SK-N-SH (cell line): ENCODE measurements at regions not wholly inside any gene's neighbourhood (a gene's known extent, or its start where the extent isn't known, plus 50 kb on each side); places are given as distances from the start of the nearest gene placed in this dataset.
"Not testable (repeated sequence)": the region's sequence is repeated elsewhere in the genome, so short reads cannot be mapped to it uniquely, and the experiment has no call there.

ENCODE experiments used
- CTCF ChIA-PET: fragments of 300-600, 350-600 bp; formaldehyde crosslinking; extraction: SDS; loops from one replicate; lab custom pipeline; 2021; lab: Yijun Ruan, JAX
- POLR2A ChIA-PET: fragments of 350-600 bp; sonication (Branson Sonifier 250); formaldehyde crosslinking; extraction: SDS; loops from one replicate; lab custom pipeline; 2020; ENCODE audit warnings: antibody characterized with exemption, inconsistent platforms; lab: Yijun Ruan, JAX
- DNase-seq: peaks from one replicate; pipeline ENCODE4 v3.0.0; 2012
- H2AFZ ChIP-seq: fragments of 200-600 bp; sonication (generic); 2 replicates; pipeline ENCODE4 v1.8.1; 2016; ENCODE audit warnings: antibody characterized with exemption, mild to moderate bottlenecking, low read depth
- H3F3A ChIP-seq: fragments of 200-600 bp; sonication (generic); replicated peaks from 2 replicates; pipeline ENCODE3; 2016; ENCODE audit warnings: antibody characterized with exemption, mild to moderate bottlenecking; ENCODE audit not compliant: insufficient read depth
- H3K27ac ChIP-seq, 2 experiments: fragments of 200-500 bp in 1 of 2; fragments of 200-600 bp in 1 of 2; sonication (Bioruptor generic) in 1 of 2; sonication (generic), shearing (Covaris generic) in 1 of 2; 2 replicates each; pipeline versions ENCODE4 v1.5.1 to v1.6.1; 2014 to 2016; ENCODE audit warnings: low read depth in 2 of 2, inconsistent platforms in 1 of 2, low read length in 1 of 2, mild to moderate bottlenecking in 1 of 2, mixed read lengths in 1 of 2
- H3K27me3 ChIP-seq: fragments of 200-600 bp; sonication (generic), shearing (Covaris generic); 2 replicates; pipeline ENCODE4 v1.6.1; 2016; ENCODE audit warnings: mixed run types; ENCODE audit not compliant: insufficient read depth
- H3K36me3 ChIP-seq, 2 experiments: fragments of 200-500 bp in 1 of 2; fragments of 200-600 bp in 1 of 2; sonication (Bioruptor generic) in 1 of 2; sonication (generic) in 1 of 2; replicated peaks in 1 of 2; 2 replicates each; pipeline versions ENCODE3 to v1.5.1; 2014 to 2016; ENCODE audit warnings: low read length in 1 of 2, mild to moderate bottlenecking in 1 of 2; ENCODE audit not compliant: insufficient read depth in 2 of 2, control insufficient read depth in 1 of 2
- H3K4me1 ChIP-seq, 2 experiments: fragments of 200-500 bp in 1 of 2; fragments of 200-600 bp in 1 of 2; sonication (Bioruptor generic) in 1 of 2; sonication (generic), shearing (Covaris generic) in 1 of 2; 2 replicates each; pipeline versions ENCODE4 v1.5.1 to v1.6.1; 2014 to 2016; ENCODE audit warnings: low read depth in 1 of 2, low read length in 1 of 2, mixed run types in 1 of 2; ENCODE audit not compliant: insufficient read depth in 2 of 2, control insufficient read depth in 1 of 2
- H3K4me2 ChIP-seq: fragments of 200-600 bp; sonication (generic), shearing (Covaris generic); 2 replicates; pipeline ENCODE4 v1.6.1; 2017; ENCODE audit warnings: mixed run types
- H3K4me3 ChIP-seq, 2 experiments: fragments of 200-500 bp in 1 of 2; fragments of 200-600 bp in 1 of 2; sonication (Bioruptor generic) in 1 of 2; sonication (generic), shearing (Covaris generic) in 1 of 2; 2 replicates each; pipeline versions ENCODE4 v1.5.1 to v1.8.1; 2014 to 2016; ENCODE audit warnings: low read depth in 2 of 2, inconsistent platforms in 1 of 2, low read length in 1 of 2, mild to moderate bottlenecking in 1 of 2, mixed read lengths in 1 of 2, moderate library complexity in 1 of 2
- H3K79me2 ChIP-seq: fragments of 200-600 bp; sonication (generic); 2 replicates; pipeline ENCODE4 v1.8.1; 2017; ENCODE audit warnings: mild to moderate bottlenecking; ENCODE audit not compliant: insufficient read depth
- H3K9ac ChIP-seq: fragments of 200-600 bp; sonication (generic); 2 replicates; pipeline ENCODE4 v1.6.1; 2017; ENCODE audit warnings: mixed run types
- H3K9me2 ChIP-seq: fragments of 200-600 bp; sonication (generic); 2 replicates; pipeline ENCODE4 v1.6.1; 2017; ENCODE audit warnings: mixed run types
- H3K9me3 ChIP-seq: fragments of 200-600 bp; sonication (generic); 2 replicates; pipeline ENCODE4 v1.6.1; 2017; ENCODE audit warnings: mixed run types, mild to moderate bottlenecking, moderate library complexity
- H4K20me1 ChIP-seq: fragments of 200-600 bp; sonication (generic); 2 replicates; pipeline ENCODE4 v1.6.1; 2017; ENCODE audit warnings: mild to moderate bottlenecking, mixed run types; ENCODE audit not compliant: insufficient read depth
- CHD2 ChIP-seq: fragments of 150-350 bp; IDR thresholded peaks from 2 replicates; pipeline ENCODE4 v1.6.1; 2018; ENCODE audit warnings: low read length; ENCODE audit not compliant: partially characterized antibody
- ELF1 ChIP-seq: IDR thresholded peaks from 2 replicates; pipeline ENCODE4 v1.4.0; 2012
- EZH2phosphoT487 ChIP-seq: fragments of 200-600 bp; sonication (generic); IDR thresholded peaks from 2 replicates; pipeline ENCODE4 v1.6.1; 2017; ENCODE audit warnings: low read depth, mixed run types, mild to moderate bottlenecking, antibody characterized with exemption, moderate library complexity, borderline replicate concordance
- FOSL2 ChIP-seq: IDR thresholded peaks from 2 replicates; pipeline ENCODE4 v1.4.0; 2012; ENCODE audit warnings: low read depth, mild to moderate bottlenecking, moderate library complexity, borderline replicate concordance
- FOXJ3 ChIP-seq: sonication (generic); formaldehyde crosslinking; IDR thresholded peaks from 2 replicates; pipeline ENCODE4 v1.5.1; 2020; ENCODE audit warnings: mild to moderate bottlenecking, missing genetic modification reagents
- GABPA ChIP-seq: IDR thresholded peaks from 2 replicates; pipeline ENCODE4 v1.4.0; 2012; ENCODE audit warnings: low read depth, mild to moderate bottlenecking
- GATA2 ChIP-seq: sonication (generic); formaldehyde crosslinking; IDR thresholded peaks from 2 replicates; pipeline ENCODE4 v1.5.0; 2020; ENCODE audit warnings: mild to moderate bottlenecking, missing genetic modification reagents
- JUND ChIP-seq: IDR thresholded peaks from 2 replicates; pipeline ENCODE4 v1.4.0; 2012
- MXI1 ChIP-seq: IDR thresholded peaks from 2 replicates; pipeline ENCODE4 v1.6.1; 2012; ENCODE audit warnings: mild to moderate bottlenecking, low read depth, low read length, improper control_type of control experiment
- NRF1 ChIP-seq: IDR thresholded peaks from 2 replicates; pipeline ENCODE4 v1.6.1; 2012; ENCODE audit warnings: low read depth, mild to moderate bottlenecking, low read length
- POLR2AphosphoS5 ChIP-seq: IDR thresholded peaks from 2 replicates; pipeline ENCODE4 v1.6.1; 2012; ENCODE audit warnings: low read depth, low read length
- RAD21 ChIP-seq: IDR thresholded peaks from 2 replicates; pipeline ENCODE4 v1.6.1; 2012; ENCODE audit warnings: mild to moderate bottlenecking, low read length
- SIN3A ChIP-seq: IDR thresholded peaks from 2 replicates; pipeline ENCODE4 v1.6.1; 2012; ENCODE audit warnings: low read depth, mild to moderate bottlenecking, low read length, moderate library complexity, borderline replicate concordance
- SMC3 ChIP-seq: IDR thresholded peaks from 2 replicates; pipeline ENCODE4 v1.6.1; 2012; ENCODE audit warnings: low read depth, low read length, improper control_type of control experiment
- TCF12 ChIP-seq: IDR thresholded peaks from 2 replicates; pipeline ENCODE4 v1.4.0; 2012
- YY1 ChIP-seq: IDR thresholded peaks from 2 replicates; pipeline ENCODE4 v1.4.0; 2012; ENCODE audit warnings: low read depth, mild to moderate bottlenecking
- WGBS: methylation state at CpG from one replicate; pipeline ENCODE4 v1.1.6; 2017; ENCODE audit warnings: low lambda C conversion rate; 5-methylcytosine and 5-hydroxymethylcytosine counted together
- TF ChIP-seq, protein P1 (sequence below): fragments of 150-350 bp; IDR thresholded peaks from 2 replicates; pipeline ENCODE4 v1.6.1; 2016; ENCODE audit warnings: mild to moderate bottlenecking, low read depth, low read length
- TF ChIP-seq, protein P2 (sequence below): IDR thresholded peaks from 2 replicates; pipeline ENCODE4 v1.4.0; 2012; ENCODE audit warnings: low read depth, borderline replicate concordance
- TF ChIP-seq, protein P3 (sequence below): IDR thresholded peaks from 2 replicates; pipeline ENCODE4 v1.6.1; 2012; ENCODE audit warnings: mild to moderate bottlenecking, low read depth, low read length, moderate library complexity
- TF ChIP-seq, protein P4 (sequence below): IDR thresholded peaks from 2 replicates; pipeline ENCODE4 v1.4.0; 2012; ENCODE audit warnings: low read depth

DNA sequence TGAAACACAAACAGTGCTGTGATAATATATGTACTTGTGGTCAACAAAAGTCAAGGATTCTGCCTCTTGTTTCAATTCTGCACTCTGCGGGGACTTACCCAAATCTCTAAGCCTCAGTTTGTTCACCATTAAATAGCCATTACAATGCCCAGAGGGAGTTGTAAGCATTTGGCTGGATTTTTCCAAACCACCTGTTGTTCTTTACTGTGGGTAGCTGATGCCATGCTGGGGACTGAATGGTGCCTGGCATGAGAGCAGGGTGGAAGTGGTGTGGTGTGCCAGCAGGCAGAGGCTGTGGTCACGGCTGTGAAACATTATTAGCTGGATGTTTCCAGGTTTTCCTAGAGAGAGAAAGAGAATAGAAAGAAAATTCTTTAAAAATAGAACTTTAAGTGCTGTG lies 60.7 kb upstream of the PAK3 start:
- H3K27me3 ChIP-seq = no peaks in the 10 kb centered on the region; the same call in 1 of the 2 replicates
- POLR2A ChIA-PET = no interaction called here
- CTCF ChIA-PET = no interaction called here
- 22% methylated on average over 2 of the region's 2 CpGs for WGBS
- H4K20me1 ChIP-seq = no peaks in the 10 kb centered on the region
- no peaks in the 10 kb centered on the region for H3K9me3 ChIP-seq
- no peaks in the 10 kb centered on the region for H3K4me1 ChIP-seq
- no peak overlapping the region for H2AFZ ChIP-seq
- H3K4me3 ChIP-seq = no peak overlapping the region
- no peaks in the 10 kb centered on the region for H3K9me2 ChIP-seq
- no peak overlapping the region for H3K27ac ChIP-seq
- H3K9ac ChIP-seq = no peak overlapping the region
- no peaks in the 10 kb centered on the region for H3K79me2 ChIP-seq
- no peaks in the 10 kb centered on the region for H3K36me3 ChIP-seq
- TF ChIP-seq EZH2phosphoT487 (no peak), FOXJ3 (CRISPR knock-in tag) (no peak), POLR2AphosphoS5 (no peak)
- TF ChIP-seq, protein P1, sequence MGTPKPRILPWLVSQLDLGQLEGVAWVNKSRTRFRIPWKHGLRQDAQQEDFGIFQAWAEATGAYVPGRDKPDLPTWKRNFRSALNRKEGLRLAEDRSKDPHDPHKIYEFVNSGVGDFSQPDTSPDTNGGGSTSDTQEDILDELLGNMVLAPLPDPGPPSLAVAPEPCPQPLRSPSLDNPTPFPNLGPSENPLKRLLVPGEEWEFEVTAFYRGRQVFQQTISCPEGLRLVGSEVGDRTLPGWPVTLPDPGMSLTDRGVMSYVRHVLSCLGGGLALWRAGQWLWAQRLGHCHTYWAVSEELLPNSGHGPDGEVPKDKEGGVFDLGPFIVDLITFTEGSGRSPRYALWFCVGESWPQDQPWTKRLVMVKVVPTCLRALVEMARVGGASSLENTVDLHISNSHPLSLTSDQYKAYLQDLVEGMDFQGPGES = no peak
- no peaks in the 10 kb centered on the region for H3F3A ChIP-seq
- H3K4me2 ChIP-seq = no peak overlapping the region
- no peak for DNase-seq

DNA sequence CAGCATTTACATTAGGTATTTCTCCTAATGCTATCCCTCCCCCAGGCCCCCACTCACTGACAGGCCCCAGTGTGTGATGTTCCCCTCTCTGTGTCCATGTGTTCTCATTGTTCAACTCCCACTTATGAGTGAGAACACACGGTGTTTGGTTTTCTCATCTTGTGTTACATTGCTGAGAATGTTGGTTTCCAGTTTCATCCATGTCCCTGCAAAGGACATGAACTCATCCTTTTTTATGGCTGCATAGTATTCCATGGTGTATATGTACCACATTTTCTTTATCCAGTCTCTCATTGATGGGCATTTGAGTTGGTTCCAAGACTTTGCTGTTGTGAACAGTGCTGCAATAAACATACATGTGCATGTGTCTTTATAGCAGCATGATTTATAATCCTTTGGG lies 73.0 kb upstream of the PAK3 start:
- H2AFZ ChIP-seq, CTCF ChIA-PET, DNase-seq, H3K4me2 ChIP-seq, H3K9ac ChIP-seq, POLR2A ChIA-PET, H3F3A ChIP-seq, H3K4me1 ChIP-seq, H3K79me2 ChIP-seq, H3K27ac ChIP-seq, H3K4me3 ChIP-seq, H3K36me3 ChIP-seq, H3K27me3 ChIP-seq, H3K9me3 ChIP-seq, H4K20me1 ChIP-seq, H3K9me2 ChIP-seq: not testable (repeated sequence)
- 14% methylated on average over 1 of the region's 1 CpG for WGBS

GRCh38 chrX:111020283-111020682 lies 75.7 kb upstream of the PAK3 start:
- no peaks in the 10 kb centered on the region for H3K4me1 ChIP-seq
- H3K4me3 ChIP-seq = no peak overlapping the region
- no peak overlapping the region for H2AFZ ChIP-seq
- no peak overlapping the region for H3K9ac ChIP-seq
- POLR2A ChIA-PET = no interaction called here
- CTCF ChIA-PET = no interaction called here
- H3K36me3 ChIP-seq = no peaks in the 10 kb centered on the region
- no CpG with 5 or more reads among the region's 1 CpG for WGBS
- H3F3A ChIP-seq = no peaks in the 10 kb centered on the region
- H3K4me2 ChIP-seq = no peak overlapping the region
- H3K9me2 ChIP-seq = no peaks in the 10 kb centered on the region
- DNase-seq = no peak
- no peak overlapping the region for H3K27ac ChIP-seq
- H3K79me2 ChIP-seq = no peaks in the 10 kb centered on the region
- H3K27me3 ChIP-seq = no peaks in the 10 kb centered on the region
- H3K9me3 ChIP-seq = no peaks in the 10 kb centered on the region
- H4K20me1 ChIP-seq = no peaks in the 10 kb centered on the region
- TF ChIP-seq GATA2 (CRISPR knock-in tag) (no peak), FOSL2 (no peak), GABPA (no peak), SIN3A (no peak), POLR2AphosphoS5 (no peak), JUND (no peak), YY1 (no peak), MXI1 (no peak), SMC3 (no peak), RAD21 (no peak), ELF1 (no peak), TCF12 (no peak), FOXJ3 (CRISPR knock-in tag) (no peak), NRF1 (no peak), CHD2 (no peak)
- TF ChIP-seq, protein P2, sequence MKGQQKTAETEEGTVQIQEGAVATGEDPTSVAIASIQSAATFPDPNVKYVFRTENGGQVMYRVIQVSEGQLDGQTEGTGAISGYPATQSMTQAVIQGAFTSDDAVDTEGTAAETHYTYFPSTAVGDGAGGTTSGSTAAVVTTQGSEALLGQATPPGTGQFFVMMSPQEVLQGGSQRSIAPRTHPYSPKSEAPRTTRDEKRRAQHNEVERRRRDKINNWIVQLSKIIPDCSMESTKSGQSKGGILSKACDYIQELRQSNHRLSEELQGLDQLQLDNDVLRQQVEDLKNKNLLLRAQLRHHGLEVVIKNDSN = no peak
- TF ChIP-seq, protein P3, sequence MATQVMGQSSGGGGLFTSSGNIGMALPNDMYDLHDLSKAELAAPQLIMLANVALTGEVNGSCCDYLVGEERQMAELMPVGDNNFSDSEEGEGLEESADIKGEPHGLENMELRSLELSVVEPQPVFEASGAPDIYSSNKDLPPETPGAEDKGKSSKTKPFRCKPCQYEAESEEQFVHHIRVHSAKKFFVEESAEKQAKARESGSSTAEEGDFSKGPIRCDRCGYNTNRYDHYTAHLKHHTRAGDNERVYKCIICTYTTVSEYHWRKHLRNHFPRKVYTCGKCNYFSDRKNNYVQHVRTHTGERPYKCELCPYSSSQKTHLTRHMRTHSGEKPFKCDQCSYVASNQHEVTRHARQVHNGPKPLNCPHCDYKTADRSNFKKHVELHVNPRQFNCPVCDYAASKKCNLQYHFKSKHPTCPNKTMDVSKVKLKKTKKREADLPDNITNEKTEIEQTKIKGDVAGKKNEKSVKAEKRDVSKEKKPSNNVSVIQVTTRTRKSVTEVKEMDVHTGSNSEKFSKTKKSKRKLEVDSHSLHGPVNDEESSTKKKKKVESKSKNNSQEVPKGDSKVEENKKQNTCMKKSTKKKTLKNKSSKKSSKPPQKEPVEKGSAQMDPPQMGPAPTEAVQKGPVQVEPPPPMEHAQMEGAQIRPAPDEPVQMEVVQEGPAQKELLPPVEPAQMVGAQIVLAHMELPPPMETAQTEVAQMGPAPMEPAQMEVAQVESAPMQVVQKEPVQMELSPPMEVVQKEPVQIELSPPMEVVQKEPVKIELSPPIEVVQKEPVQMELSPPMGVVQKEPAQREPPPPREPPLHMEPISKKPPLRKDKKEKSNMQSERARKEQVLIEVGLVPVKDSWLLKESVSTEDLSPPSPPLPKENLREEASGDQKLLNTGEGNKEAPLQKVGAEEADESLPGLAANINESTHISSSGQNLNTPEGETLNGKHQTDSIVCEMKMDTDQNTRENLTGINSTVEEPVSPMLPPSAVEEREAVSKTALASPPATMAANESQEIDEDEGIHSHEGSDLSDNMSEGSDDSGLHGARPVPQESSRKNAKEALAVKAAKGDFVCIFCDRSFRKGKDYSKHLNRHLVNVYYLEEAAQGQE = no peak
- TF ChIP-seq, protein P4, sequence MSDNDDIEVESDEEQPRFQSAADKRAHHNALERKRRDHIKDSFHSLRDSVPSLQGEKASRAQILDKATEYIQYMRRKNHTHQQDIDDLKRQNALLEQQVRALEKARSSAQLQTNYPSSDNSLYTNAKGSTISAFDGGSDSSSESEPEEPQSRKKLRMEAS = no peak
